CD4-positive, alpha-beta T cell treated with Interleukin-4 for 1 hour (primary cell): ENCODE measurements at regions not wholly inside any gene's neighbourhood (a gene's known extent, or its start where the extent isn't known, plus 50 kb on each side); places are given as distances from the start of the nearest gene placed in this dataset.

Source experiments
- DNase-seq, 2 donors: peaks; one replicate each; pipeline ENCODE4 v3.0.0-alpha.2; 2020 to 2022

GRCh38 chr11:103733889-103734288, 302.6 kb upstream of the DDI1 start:
- no peak for DNase-seq

- no peak for DNase-seq
Measured at GRCh38 chr11:103735497-103736032, 300.9 kb upstream of the DDI1 start.

- DNase-seq = no peak
Measured at GRCh38 chr11:103736315-103737036, 300.0 kb upstream of the DDI1 start.

GRCh38 chr11:103737037-103737622, 299.3 kb upstream of the DDI1 start:
- no peak for DNase-seq

GRCh38 chr11:103737747-103738146, 298.7 kb upstream of the DDI1 start:
- no peak for DNase-seq

- DNase-seq = peak; percentile 15 to 25
Measured at GRCh38 chr11:103739074-103739796, 297.2 kb upstream of the DDI1 start.

- DNase-seq = no peak
Measured at GRCh38 chr11:103744496-103745153, 291.8 kb upstream of the DDI1 start.

- DNase-seq = no peak
Measured at GRCh38 chr11:103749158-103749557, 287.3 kb upstream of the DDI1 start.

- no peak for DNase-seq
Measured at GRCh38 chr11:103768816-103769215, 267.6 kb upstream of the DDI1 start.

- DNase-seq = no peak
Measured at GRCh38 chr11:103773059-103773458, 263.4 kb upstream of the DDI1 start.

- DNase-seq = no peak
Measured at GRCh38 chr11:103773537-103773936, 262.9 kb upstream of the DDI1 start.

GRCh38 chr11:103779054-103779453, 257.4 kb upstream of the DDI1 start:
- no peak for DNase-seq

- no peak for DNase-seq
Measured at GRCh38 chr11:103789952-103790351, 246.5 kb upstream of the DDI1 start.

GRCh38 chr11:103792981-103793468, 243.4 kb upstream of the DDI1 start:
- DNase-seq = no peak

GRCh38 chr11:103794262-103794661, 242.2 kb upstream of the DDI1 start:
- DNase-seq = no peak

GRCh38 chr11:103798026-103798425, 238.4 kb upstream of the DDI1 start:
- no peak for DNase-seq

- DNase-seq = no peak
Measured at GRCh38 chr11:103798446-103798845, 238.0 kb upstream of the DDI1 start.

- no peak for DNase-seq
Measured at GRCh38 chr11:103800406-103801114, 235.9 kb upstream of the DDI1 start.

GRCh38 chr11:103803062-103803461, 233.4 kb upstream of the DDI1 start:
- DNase-seq = no peak

- DNase-seq = no peak
Measured at GRCh38 chr11:103805688-103806009, 230.8 kb upstream of the DDI1 start.

- DNase-seq = no peak
Measured at GRCh38 chr11:103806130-103806895, 230.1 kb upstream of the DDI1 start.

- no peak for DNase-seq
Measured at GRCh38 chr11:103807806-103808205, 228.6 kb upstream of the DDI1 start.
